T-cell (primary cell): ENCODE measurements at regions not wholly inside any gene's neighbourhood (a gene's known extent, or its start where the extent isn't known, plus 50 kb on each side); places are given as distances from the start of the nearest gene placed in this dataset.
"Not testable (repeated sequence)": the region's sequence is repeated elsewhere in the genome, so short reads cannot be mapped to it uniquely, and the experiment has no call there.

Source experiments
- ATAC-seq, 4 experiments: fragments of 200-7000 bp in 3 of 4; fragments of 150-1000 bp in 1 of 4; cut with Tn5 transposase; replicated peaks in 1 of 4; 1 replicate in 3 of 4; 2 replicates in 1 of 4; pipeline ENCODE4 v1.10.0; 2021; ENCODE audit warnings: moderate library complexity in 3 of 4, mild to moderate bottlenecking in 2 of 4, moderate number of reproducible peaks in 1 of 4
- CTCF ChIA-PET, 2 donors: fragments of 300-600 bp; sonication (Branson Sonifier 250); formaldehyde crosslinking; loops; one replicate each; lab custom pipeline; 2022; ENCODE audit warnings: antibody characterized with exemption in 2 of 2; lab: Charles Lee
- POLR2A ChIA-PET, 2 donors: fragments of 300-600 bp; sonication (Branson Sonifier 250); formaldehyde crosslinking; loops; one replicate each; lab custom pipeline; 2022; ENCODE audit warnings: antibody characterized with exemption in 2 of 2; lab: Charles Lee
- DNase-seq, 35 experiments: peaks; one replicate each; pipeline versions ENCODE4 v3.0.0 to v3.0.0-alpha.2; 2013 to 2023
- H3K27ac ChIP-seq: one replicate; pipeline ENCODE4 v1.5.1; 2013; ENCODE audit warnings: low read length
- H3K27me3 ChIP-seq, 2 experiments: replicated peaks in 1 of 2; 1 replicate in 1 of 2; 2 replicates in 1 of 2; pipeline versions ENCODE4 v1.6.1 to v1.7.0; 2013; ENCODE audit warnings: low read length in 1 of 2, mixed read lengths in 1 of 2; ENCODE audit not compliant: control insufficient read depth in 2 of 2, insufficient read depth in 2 of 2; ENCODE audit errors: extremely low read depth in 1 of 2
- H3K36me3 ChIP-seq, 2 donors: 1 replicate in 1 of 2; 2 replicates in 1 of 2; pipeline versions ENCODE4 v1.6.1 to v1.7.0; 2013; ENCODE audit warnings: low read length in 1 of 2; ENCODE audit not compliant: control insufficient read depth in 2 of 2, insufficient read depth in 1 of 2; ENCODE audit errors: extremely low read depth in 1 of 2
- H3K4me1 ChIP-seq, 2 experiments: 1 replicate in 1 of 2; 2 replicates in 1 of 2; pipeline versions ENCODE4 v1.6.1 to v1.7.0; 2013; ENCODE audit warnings: low read length in 2 of 2, mixed read lengths in 1 of 2; ENCODE audit not compliant: insufficient read depth in 2 of 2, control insufficient read depth in 1 of 2; ENCODE audit errors: extremely low read depth in 1 of 2
- H3K4me3 ChIP-seq, 2 donors: 1 replicate in 1 of 2; 2 replicates in 1 of 2; pipeline versions ENCODE4 v1.5.1 to v1.7.0; 2013; ENCODE audit warnings: mild to moderate bottlenecking in 2 of 2, low read length in 1 of 2, moderate library complexity in 1 of 2; ENCODE audit not compliant: control insufficient read depth in 1 of 2; ENCODE audit errors: extremely low read depth in 1 of 2
- H3K9me3 ChIP-seq: 2 replicates; pipeline ENCODE4 v1.7.0; 2013
- H3K27ac Mint-ChIP-seq, 2 donors: one replicate each; pipeline ENCODE4 v1.8.0; 2020 to 2021; ENCODE audit warnings: mild to moderate bottlenecking in 2 of 2, mixed read lengths in 2 of 2
- H3K27me3 Mint-ChIP-seq, 2 donors: one replicate each; pipeline ENCODE4 v1.8.0; 2021 to 2022; ENCODE audit warnings: mixed read lengths in 2 of 2
- H3K36me3 Mint-ChIP-seq: one replicate; pipeline ENCODE4 v1.8.0; 2021; ENCODE audit warnings: mixed read lengths
- H3K4me1 Mint-ChIP-seq, 3 donors: one replicate each; pipeline ENCODE4 v1.8.0; 2020 to 2022; ENCODE audit warnings: mixed read lengths in 3 of 3, mild to moderate bottlenecking in 1 of 3
- H3K4me3 Mint-ChIP-seq, 3 donors: one replicate each; pipeline ENCODE4 v1.8.0; 2020 to 2022; ENCODE audit warnings: mild to moderate bottlenecking in 3 of 3, mixed read lengths in 3 of 3, moderate library complexity in 3 of 3
- H3K9me3 Mint-ChIP-seq, 3 donors: one replicate each; pipeline ENCODE4 v1.8.0; 2020 to 2022; ENCODE audit warnings: mixed read lengths in 3 of 3
- WGBS: methylation state at CpG from one replicate; pipeline ENCODE4 v1.1.5; 2013; ENCODE audit warnings: missing lambda C conversion rate; ENCODE audit not compliant: insufficient coverage; 5-methylcytosine and 5-hydroxymethylcytosine counted together

DNA sequence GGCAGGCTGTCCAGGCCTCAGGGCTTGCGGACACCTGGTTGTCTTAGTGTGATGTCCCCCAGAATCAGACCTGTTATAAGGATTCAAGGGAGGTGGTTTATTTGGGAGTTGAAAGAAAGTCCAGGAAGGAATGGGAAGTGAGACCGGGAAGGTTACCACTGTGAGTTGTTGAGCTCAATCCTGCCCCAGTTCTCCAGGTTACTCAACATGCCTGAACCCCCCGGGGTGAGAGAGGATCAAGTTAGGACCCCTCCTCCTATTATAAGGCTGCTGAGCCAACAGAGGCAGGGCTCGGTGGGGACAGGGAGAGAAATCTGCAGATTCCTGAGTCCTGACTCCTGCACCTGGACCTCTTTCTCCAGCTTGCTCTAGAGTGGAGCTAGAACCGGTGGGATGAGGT lies 86.4 kb downstream of the MRM1 start:
- no peaks in the 10 kb centered on the region for H3K36me3 Mint-ChIP-seq
- H3K4me1 ChIP-seq: no peaks in the 10 kb centered on the region
- no peak for ATAC-seq
- no peak for DNase-seq
- no peak overlapping the region for H3K4me3 ChIP-seq
- H3K27ac ChIP-seq: no peak overlapping the region
- no peaks in the 10 kb centered on the region for H3K9me3 Mint-ChIP-seq
- H3K9me3 ChIP-seq: no peaks in the 10 kb centered on the region
- no peak overlapping the region for H3K27ac Mint-ChIP-seq
- H3K36me3 ChIP-seq: no peaks in the 10 kb centered on the region
- H3K27me3 Mint-ChIP-seq: peaks cover 8 to 10% of the 10 kb centered on the region in 2 donors
- H3K4me3 Mint-ChIP-seq: no peak overlapping the region
- POLR2A ChIA-PET: no interaction called here
- no peaks in the 10 kb centered on the region for H3K4me1 Mint-ChIP-seq
- 27% methylated on average over 2 of the region's 5 CpGs for WGBS
- CTCF ChIA-PET: no interaction called here
- H3K27me3 ChIP-seq: peaks cover 0 to 21% of the 10 kb centered on the region in 2 experiments

DNA sequence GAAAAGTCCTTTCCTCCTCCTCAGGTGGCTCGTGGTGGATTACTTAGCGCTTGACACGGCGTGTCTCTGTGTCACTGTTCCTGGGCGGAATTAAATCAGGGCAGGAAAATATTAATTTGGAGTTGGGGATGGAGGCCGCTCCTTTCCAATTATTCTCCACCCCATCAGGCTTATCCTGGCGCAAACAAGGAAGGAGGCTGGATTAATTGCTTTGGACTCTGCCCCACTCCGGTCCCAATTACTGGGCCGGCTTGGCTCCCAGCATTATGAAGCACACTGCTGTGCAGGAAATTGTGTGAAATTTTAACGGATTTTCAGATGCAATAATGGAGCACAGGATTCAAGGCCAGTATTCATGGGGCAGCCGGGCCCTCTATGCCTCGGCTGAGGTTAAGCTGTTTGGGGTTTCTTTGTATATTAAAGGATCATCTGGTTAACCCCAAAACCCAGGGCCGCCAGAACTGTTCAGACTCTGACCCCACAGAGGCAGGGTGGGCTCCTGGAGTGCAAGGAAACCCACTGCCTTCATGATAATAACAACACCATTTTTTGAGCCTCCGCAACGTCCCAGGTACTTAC lies 87.8 kb downstream of the MRM1 start:
- H3K4me1 ChIP-seq: no peaks in the 10 kb centered on the region
- Mint-ChIP-seq H3K36me3 (no peaks in the 10 kb centered on the region), H3K9me3 (no peaks in the 10 kb centered on the region), H3K4me3 (no peak overlapping the region), H3K4me1 (no peaks in the 10 kb centered on the region), H3K27ac (no peak overlapping the region), H3K27me3 (peaks cover 9 to 10% of the 10 kb centered on the region in 2 donors)
- WGBS: 92% methylated on average over 3 of the region's 15 CpGs
- peaks cover 0 to 19% of the 10 kb centered on the region in 2 experiments for H3K27me3 ChIP-seq
- ChIA-PET CTCF (no interaction called here), POLR2A (no interaction called here)
- no peak overlapping the region for H3K4me3 ChIP-seq
- H3K27ac ChIP-seq: no peak overlapping the region
- H3K9me3 ChIP-seq: no peaks in the 10 kb centered on the region
- ATAC-seq (no peak), DNase-seq (no peak)
- no peaks in the 10 kb centered on the region for H3K36me3 ChIP-seq

DNA sequence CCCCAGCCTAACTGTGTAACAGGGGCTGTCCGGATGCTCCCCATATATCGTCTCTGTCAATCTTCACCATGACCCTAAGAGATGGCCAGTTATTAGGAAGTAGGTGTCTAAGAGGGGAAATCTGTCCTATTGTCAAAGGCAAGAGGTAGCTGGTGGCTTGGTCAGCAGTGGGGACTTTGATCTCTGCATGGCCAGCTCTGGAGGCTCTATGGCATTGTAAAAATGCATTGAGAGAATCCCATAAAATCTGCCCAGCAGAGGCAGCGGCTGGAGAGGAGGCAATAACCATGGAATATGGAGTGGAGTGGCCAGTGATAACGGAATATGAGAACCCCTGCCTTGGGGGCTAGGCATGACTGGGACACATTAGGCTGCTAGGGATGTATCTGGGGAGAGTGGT lies 88.8 kb downstream of the MRM1 start:
- no peak overlapping the region for H3K27ac ChIP-seq
- 81% methylated on average over 2 of the region's 4 CpGs for WGBS
- CTCF ChIA-PET: no interaction called here
- no peaks in the 10 kb centered on the region for H3K36me3 ChIP-seq
- ATAC-seq: no peak
- no peak for DNase-seq
- H3K9me3 ChIP-seq: no peaks in the 10 kb centered on the region
- no peak overlapping the region for H3K4me3 ChIP-seq
- no peaks in the 10 kb centered on the region for H3K4me1 ChIP-seq
- H3K4me3 Mint-ChIP-seq: no peak overlapping the region
- H3K4me1 Mint-ChIP-seq: no peaks in the 10 kb centered on the region
- H3K36me3 Mint-ChIP-seq: no peaks in the 10 kb centered on the region
- POLR2A ChIA-PET: no interaction called here
- H3K27me3 ChIP-seq: peaks cover 3 to 23% of the 10 kb centered on the region in 2 experiments
- H3K27ac Mint-ChIP-seq: no peak overlapping the region
- no peaks in the 10 kb centered on the region for H3K9me3 Mint-ChIP-seq
- peaks cover 13 to 14% of the 10 kb centered on the region in 2 donors for H3K27me3 Mint-ChIP-seq

DNA sequence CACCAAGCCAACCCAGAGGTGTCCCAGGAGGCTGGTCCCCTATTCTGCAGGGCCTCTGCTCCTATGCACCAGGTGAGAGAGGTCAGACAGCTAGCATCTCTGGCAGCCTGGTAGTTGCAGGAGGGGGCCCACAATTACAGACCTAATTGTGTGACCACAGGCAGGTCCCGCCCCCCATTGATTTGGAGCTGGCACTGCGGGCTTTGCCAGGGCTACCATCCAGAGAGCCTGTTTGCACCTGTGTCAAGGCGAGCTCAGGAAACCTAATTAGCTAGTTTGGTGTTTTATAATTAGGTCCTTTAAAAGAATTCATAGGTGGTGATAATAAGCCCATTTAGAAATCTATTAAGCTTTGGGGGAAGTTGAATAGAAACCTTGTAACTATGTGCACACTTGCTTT lies 90.2 kb downstream of the MRM1 start:
- ChIA-PET CTCF (no interaction called here), POLR2A (no interaction called here)
- no peaks in the 10 kb centered on the region for H3K4me1 Mint-ChIP-seq
- DNase-seq: no peak
- H3K4me3 ChIP-seq: no peak overlapping the region
- H3K4me1 ChIP-seq: no peaks in the 10 kb centered on the region
- no peak overlapping the region for H3K27ac ChIP-seq
- H3K27me3 ChIP-seq: peaks cover 5 to 23% of the 10 kb centered on the region in 2 experiments
- H3K9me3 Mint-ChIP-seq: no peaks in the 10 kb centered on the region
- H3K4me3 Mint-ChIP-seq: no peak overlapping the region
- no peaks in the 10 kb centered on the region for H3K9me3 ChIP-seq
- H3K36me3 ChIP-seq: no peaks in the 10 kb centered on the region
- H3K27me3 Mint-ChIP-seq: peaks cover 14 to 16% of the 10 kb centered on the region in 2 donors
- H3K27ac Mint-ChIP-seq: no peak overlapping the region
- no peak for ATAC-seq
- WGBS: 71% methylated on average over 1 of the region's 3 CpGs
- H3K36me3 Mint-ChIP-seq: no peaks in the 10 kb centered on the region

DNA sequence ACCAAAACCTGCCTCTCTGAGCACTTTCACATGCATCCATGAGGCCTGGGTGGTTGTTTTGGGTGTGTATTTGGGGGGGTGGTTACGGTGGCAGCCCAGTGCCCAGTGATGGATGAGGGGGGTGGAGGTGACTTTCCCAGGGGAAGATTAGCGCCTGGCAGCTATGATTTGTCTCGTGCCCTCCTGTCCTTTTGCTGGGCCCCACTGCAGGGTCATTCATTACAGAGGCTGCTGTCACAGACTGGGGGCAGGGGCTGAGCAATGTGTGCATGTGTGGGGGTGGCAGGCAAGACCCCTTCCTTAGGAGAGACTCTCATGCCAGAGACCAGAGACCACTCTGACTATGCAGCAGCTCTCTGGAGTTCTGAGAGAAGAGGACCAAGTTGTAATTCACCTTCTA lies 93.7 kb downstream of the MRM1 start:
- Mint-ChIP-seq H3K27me3 (peaks cover 33 to 36% of the 10 kb centered on the region in 2 donors), H3K4me3 (no peak overlapping the region), H3K9me3 (no peaks in the 10 kb centered on the region), H3K36me3 (no peaks in the 10 kb centered on the region), H3K4me1 (no peaks in the 10 kb centered on the region), H3K27ac (no peak overlapping the region)
- Histone ChIP-seq H3K9me3 (no peaks in the 10 kb centered on the region), H3K4me3 (no peak overlapping the region), H3K36me3 (no peaks in the 10 kb centered on the region), H3K27me3 (peaks cover 5 to 28% of the 10 kb centered on the region in 2 experiments), H3K4me1 (no peaks in the 10 kb centered on the region), H3K27ac (no peak overlapping the region)
- DNase-seq (no peak), ATAC-seq (no peak)
- WGBS: 100% methylated on average over 1 of the region's 3 CpGs
- ChIA-PET POLR2A (no interaction called here), CTCF (no interaction called here)

DNA sequence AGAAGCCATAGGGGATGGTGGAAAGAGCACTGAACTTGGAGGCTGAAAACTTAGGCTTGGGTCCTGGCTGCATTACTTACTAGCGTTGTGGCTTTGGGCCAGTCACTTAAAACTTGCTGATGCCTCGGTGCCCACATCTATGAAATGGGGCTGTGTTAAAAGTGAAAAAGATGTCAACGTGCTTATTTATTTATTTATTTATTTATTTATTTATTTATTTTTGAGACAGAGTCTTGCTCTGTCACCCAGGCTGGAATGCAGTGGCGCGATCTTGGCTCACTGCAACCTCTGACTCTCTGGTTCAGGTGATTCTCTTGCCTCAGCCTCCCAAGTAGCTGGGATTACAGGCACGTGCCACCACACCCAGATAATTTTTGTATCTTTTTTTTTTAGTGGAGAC lies 94.3 kb downstream of the MRM1 start:
- CTCF ChIA-PET, H3K9me3 Mint-ChIP-seq, DNase-seq, H3K9me3 ChIP-seq, H3K4me3 Mint-ChIP-seq, H3K4me1 ChIP-seq, H3K4me3 ChIP-seq, H3K27ac Mint-ChIP-seq, H3K27ac ChIP-seq, POLR2A ChIA-PET, ATAC-seq, H3K36me3 ChIP-seq, H3K4me1 Mint-ChIP-seq, H3K36me3 Mint-ChIP-seq: not testable (repeated sequence)
- peaks cover 30 to 32% of the 10 kb centered on the region in 2 donors for H3K27me3 Mint-ChIP-seq
- H3K27me3 ChIP-seq: peaks cover 5 to 22% of the 10 kb centered on the region in 2 experiments
- WGBS: no CpG with 5 or more reads among the region's 6 CpGs

DNA sequence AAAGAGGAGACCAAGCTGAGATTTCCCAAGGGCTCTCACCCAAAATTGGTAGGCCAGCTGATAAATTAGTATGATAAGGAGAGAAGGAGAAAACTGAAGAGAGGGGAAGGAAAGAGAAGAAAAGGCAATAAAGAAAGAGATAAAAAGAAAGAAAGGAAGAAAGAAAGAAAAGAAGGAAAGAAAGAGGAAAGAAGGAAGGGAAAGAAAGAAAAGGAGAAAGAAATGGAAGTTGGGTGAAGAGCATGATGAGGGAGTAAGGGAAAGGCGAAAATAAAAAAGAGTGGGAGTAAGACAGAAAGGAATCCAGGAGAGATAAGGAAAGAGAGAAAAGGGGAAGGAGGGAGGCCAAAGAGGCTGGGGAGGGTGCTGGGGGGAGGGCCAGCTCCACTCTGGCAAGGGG lies 95.4 kb downstream of the MRM1 start:
- Mint-ChIP-seq H3K4me3 (no peak overlapping the region), H3K4me1 (no peaks in the 10 kb centered on the region), H3K36me3 (no peaks in the 10 kb centered on the region), H3K9me3 (no peaks in the 10 kb centered on the region), H3K27ac (no peak overlapping the region), H3K27me3 (peaks cover 40 to 41% of the 10 kb centered on the region in 2 donors)
- no peaks in the 10 kb centered on the region for H3K36me3 ChIP-seq
- no peaks in the 10 kb centered on the region for H3K9me3 ChIP-seq
- H3K4me3 ChIP-seq: no peak overlapping the region
- peaks cover 5 to 18% of the 10 kb centered on the region in 2 experiments for H3K27me3 ChIP-seq
- no peaks in the 10 kb centered on the region for H3K4me1 ChIP-seq
- no peak for ATAC-seq
- CTCF ChIA-PET: no interaction called here
- 0% methylated on average over 1 of the region's 1 CpG for WGBS
- no peak overlapping the region for H3K27ac ChIP-seq
- POLR2A ChIA-PET: no interaction called here
- no peak for DNase-seq
